ENCODE measurements at regions not wholly inside any gene's neighbourhood (a gene's known extent, or its start where the extent isn't known, plus 50 kb on each side); places are given as distances from the start of the nearest gene placed in this dataset.

GRCh38 chr20:50272724-50273446, 82.3 kb downstream of the CEBPB start:
- no peaks in the 10 kb centered on the region for H3K36me3 ChIP-seq
- TF ChIP-seq POLR2A (IDR thresholded peaks at IDR 0.05) (no peak), CTCF (IDR thresholded peaks at IDR 0.05) (no peak)
- no peaks in the 10 kb centered on the region for H3K9me3 ChIP-seq
- ATAC-seq (peak in 1 of 4 donors; percentile 6), DNase-seq (no peak)
- H3K27me3 ChIP-seq = no peaks in the 10 kb centered on the region
- H3K4me3 ChIP-seq = no peak overlapping the region
- peak overlapping the region; percentile 48 to 74 (median 60) for H3K27ac ChIP-seq
- WGBS (ENCODE audit: insufficient coverage, low coverage, low lambda C conversion rate, missing lambda C conversion rate) = 55% methylated on average over 5 of the region's 6 CpGs
- peaks cover 0 to 23% (median 8%) of the 10 kb centered on the region in 4 donors for H3K4me1 ChIP-seq
- intact Hi-C loops (cut with DNase I) = no loop called here

GRCh38 chr20:50273601-50274491, 83.2 kb downstream of the CEBPB start:
- H3K4me1 ChIP-seq = peaks cover 0 to 31% (median 14%) of the 10 kb centered on the region in 4 donors
- WGBS (ENCODE audit: insufficient coverage, low coverage, low lambda C conversion rate, missing lambda C conversion rate) = 27% methylated on average over 4 of the region's 19 CpGs
- H3K4me3 ChIP-seq = no peak overlapping the region
- intact Hi-C loops (cut with DNase I) = no loop called here
- ATAC-seq (peak; percentile 24 to 66 (median 42)), DNase-seq (peak in 2 of 3 donors; percentile 78 to 83)
- H3K36me3 ChIP-seq = no peaks in the 10 kb centered on the region
- H3K27ac ChIP-seq = peak overlapping the region; percentile 48 to 74 (median 60)
- TF ChIP-seq CTCF (IDR thresholded peaks at IDR 0.05) (no peak), POLR2A (IDR thresholded peaks at IDR 0.05) (no peak)
- H3K9me3 ChIP-seq = no peaks in the 10 kb centered on the region
- no peaks in the 10 kb centered on the region for H3K27me3 ChIP-seq

GRCh38 chr20:50274570-50275430, 84.2 kb downstream of the CEBPB start:
- TF ChIP-seq CTCF (IDR thresholded peaks at IDR 0.05) (no peak), POLR2A (IDR thresholded peaks at IDR 0.05) (no peak)
- Histone ChIP-seq H3K4me1 (peaks cover 0 to 37% (median 19%) of the 10 kb centered on the region in 4 donors), H3K36me3 (no peaks in the 10 kb centered on the region), H3K4me3 (no peak overlapping the region), H3K9me3 (no peaks in the 10 kb centered on the region), H3K27me3 (no peaks in the 10 kb centered on the region), H3K27ac (peak overlapping the region in 2 of 3 donors; percentile 60 to 74)
- peak; percentile 15 to 46 (median 34) for ATAC-seq
- intact Hi-C loops (cut with DNase I) = no loop called here
- peak; percentile 77 to 90 (median 83) for DNase-seq
- 68% methylated on average over 7 of the region's 21 CpGs for WGBS (ENCODE audit: insufficient coverage, low coverage, low lambda C conversion rate, missing lambda C conversion rate)

Data from right lobe of liver (tissue), 6 donors.